ENCODE measurements at regions not wholly inside any gene's neighbourhood (a gene's known extent, or its start where the extent isn't known, plus 50 kb on each side); places are given as distances from the start of the nearest gene placed in this dataset.
"Not testable (repeated sequence)": the region's sequence is repeated elsewhere in the genome, so short reads cannot be mapped to it uniquely, and the experiment has no call there.

DNA sequence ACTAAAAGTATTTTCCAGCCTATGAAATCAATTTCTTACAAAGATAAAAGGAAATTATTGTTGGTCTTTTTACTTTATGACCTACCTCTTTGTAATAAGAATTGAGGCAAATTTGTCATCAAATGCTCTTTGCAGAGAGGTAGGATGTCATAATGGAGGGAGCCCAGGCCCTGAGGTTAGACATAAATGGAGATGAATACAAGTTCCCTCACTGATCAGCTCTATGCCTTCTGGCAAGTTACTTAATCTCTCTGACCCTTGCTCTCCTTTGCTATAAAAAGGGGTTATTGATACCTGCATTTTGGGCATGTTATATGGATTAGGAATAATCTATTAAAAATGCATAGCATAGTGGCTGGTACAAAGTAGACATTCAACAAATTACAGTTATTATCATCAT, 146.9 kb upstream of the KRR1 start:
- FAIRE-seq: no peak
- DNase-seq (ENCODE audit: insufficient read length, low spot score): no peak

DNA sequence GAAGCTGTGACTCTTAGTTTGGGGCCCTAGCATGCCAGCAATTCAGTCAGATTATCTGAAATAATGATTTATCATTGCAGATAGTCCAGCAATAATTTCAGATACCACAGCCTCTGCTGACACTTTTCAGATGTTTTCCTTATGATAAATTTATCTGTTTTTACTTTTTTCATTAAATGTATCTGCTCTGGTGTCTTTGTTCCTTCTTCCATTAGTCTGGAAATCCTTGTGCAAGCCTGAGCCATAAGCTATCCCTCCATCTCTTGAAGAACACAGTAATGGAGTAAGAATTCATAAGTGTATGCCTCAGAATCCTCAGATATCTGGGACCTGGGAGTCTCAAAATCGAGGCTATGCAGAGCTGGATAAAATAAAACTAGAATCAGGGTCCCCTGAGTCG, 146.4 kb upstream of the KRR1 start:
- no peak for FAIRE-seq
- no peak for DNase-seq (ENCODE audit: insufficient read length, low spot score)

DNA sequence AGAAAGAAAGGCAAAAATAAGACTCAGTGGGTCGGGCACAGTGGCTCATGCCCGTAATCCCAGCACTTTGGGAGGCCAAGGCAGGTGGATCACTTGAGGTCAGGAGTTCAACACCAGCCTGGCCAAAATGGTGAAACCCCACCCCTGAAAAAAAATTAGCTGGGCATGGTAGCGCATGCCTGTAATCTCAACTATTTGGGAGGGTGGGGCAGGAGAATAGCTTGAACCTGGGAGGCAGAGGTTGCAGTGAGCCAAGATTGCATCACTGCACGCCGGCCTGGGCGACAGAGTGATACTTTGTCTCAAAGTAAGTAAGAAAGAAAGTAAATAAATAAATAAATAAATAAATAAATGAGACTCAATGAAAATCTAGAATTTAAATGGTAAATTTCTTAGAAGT, 145.9 kb upstream of the KRR1 start:
- not testable (repeated sequence) for DNase-seq (ENCODE audit: insufficient read length, low spot score); FAIRE-seq

GRCh38 chr12:75656648-75657047, 145.2 kb upstream of the KRR1 start:
- peak; percentile 4 for FAIRE-seq

GRCh38 chr12:75656210-75656609, 144.8 kb upstream of the KRR1 start:
- no peak for DNase-seq (ENCODE audit: insufficient read length, low spot score)
- no peak for FAIRE-seq

More at GRCh38 chr12:75656648-75657047, 145.2 kb upstream of the KRR1 start:
- no peak for DNase-seq (ENCODE audit: insufficient read length, low spot score)

- FAIRE-seq (no peak), DNase-seq (ENCODE audit: insufficient read length, low spot score) (no peak)
These were observed 144.0 kb upstream of the KRR1 start for GRCh38 chr12:75655315-75655806.

DNA sequence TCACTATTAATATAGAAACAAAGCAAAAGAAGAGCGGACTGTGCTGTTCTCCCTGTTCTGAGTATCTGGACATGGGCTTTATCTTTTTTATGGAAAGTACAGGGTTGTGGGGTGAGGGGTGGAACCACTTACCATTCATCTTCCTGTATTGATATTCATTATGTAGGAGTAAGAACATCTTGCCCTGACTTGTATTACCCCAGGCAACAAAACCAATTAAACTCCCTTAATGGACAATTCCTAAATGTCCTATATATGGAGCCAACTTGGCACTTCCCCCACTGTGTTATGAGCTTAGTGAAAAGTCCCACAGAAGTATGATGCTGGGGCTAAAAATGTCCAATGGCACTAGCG, 139.9 kb upstream of the KRR1 start:
- no peak for DNase-seq (ENCODE audit: insufficient read length, low spot score)
- FAIRE-seq: no peak

- FAIRE-seq (no peak), DNase-seq (ENCODE audit: insufficient read length, low spot score) (no peak)
These were observed 139.4 kb upstream of the KRR1 start for GRCh38 chr12:75650595-75651341.

GRCh38 chr12:75650100-75650499, 138.7 kb upstream of the KRR1 start:
- no peak for FAIRE-seq

DNA sequence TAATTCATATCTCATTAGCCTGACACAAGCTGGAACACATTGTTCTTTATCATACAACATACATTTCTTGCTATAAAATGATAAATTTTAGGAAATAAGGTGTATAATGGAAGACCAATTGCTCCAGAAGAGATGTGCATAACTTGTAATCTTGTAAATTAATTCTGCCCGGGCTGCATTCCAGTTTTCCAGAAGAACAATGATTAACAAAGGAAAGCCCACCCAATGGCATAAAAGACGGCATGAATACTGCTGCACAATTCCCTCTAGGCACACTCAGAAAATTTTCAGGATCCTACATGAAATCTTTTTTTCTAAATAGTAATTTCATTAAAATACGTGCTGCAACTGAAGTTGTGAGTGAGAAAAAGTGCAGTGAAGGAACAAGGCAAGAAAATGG, 137.4 kb upstream of the KRR1 start:
- DNase-seq (ENCODE audit: insufficient read length, low spot score) (no peak), FAIRE-seq (no peak)

More at GRCh38 chr12:75650100-75650499, 138.7 kb upstream of the KRR1 start:
- no peak for DNase-seq (ENCODE audit: insufficient read length, low spot score)

DNA sequence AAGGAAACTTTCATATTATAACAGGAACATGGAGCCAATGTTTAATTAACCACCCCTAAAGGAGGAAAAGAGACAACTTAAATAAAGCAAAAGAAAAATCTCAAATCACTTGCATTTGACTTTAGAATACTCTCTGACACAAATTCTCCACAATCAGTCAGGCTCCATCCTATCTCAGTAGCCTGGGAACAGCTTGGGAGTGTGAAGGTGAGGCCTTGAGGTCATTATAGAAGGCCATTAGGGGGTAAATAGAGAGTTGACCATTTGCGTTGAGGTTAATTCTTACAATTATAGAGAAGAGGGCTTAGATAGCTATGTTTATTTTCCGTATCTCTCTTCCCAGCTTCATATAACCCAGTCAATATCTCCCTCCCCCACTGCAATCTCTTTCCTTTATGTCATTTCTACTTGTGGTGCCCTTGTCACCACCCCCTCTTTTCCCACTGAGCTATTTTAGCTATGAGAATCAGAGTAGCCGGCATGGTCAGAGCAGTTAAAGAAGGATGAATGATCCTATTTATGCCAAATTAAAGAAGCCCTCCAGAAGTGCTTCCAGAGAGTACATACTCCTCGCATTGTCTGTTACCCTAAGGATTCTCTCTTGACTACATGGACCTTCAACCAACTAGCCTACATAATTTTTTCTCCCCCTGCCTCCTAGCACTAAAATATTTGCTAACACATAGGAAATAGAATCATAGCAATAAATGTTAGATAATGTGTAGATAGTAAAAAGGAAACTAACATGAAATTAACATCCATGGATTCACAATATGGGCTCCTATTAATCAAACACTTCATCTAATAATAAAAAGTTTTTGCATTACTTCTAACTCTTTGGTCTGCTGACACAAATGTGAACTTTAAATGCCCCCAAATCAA, 135.2 kb upstream of the KRR1 start:
- DNase-seq (ENCODE audit: insufficient read length, low spot score) (no peak), FAIRE-seq (no peak)

DNA sequence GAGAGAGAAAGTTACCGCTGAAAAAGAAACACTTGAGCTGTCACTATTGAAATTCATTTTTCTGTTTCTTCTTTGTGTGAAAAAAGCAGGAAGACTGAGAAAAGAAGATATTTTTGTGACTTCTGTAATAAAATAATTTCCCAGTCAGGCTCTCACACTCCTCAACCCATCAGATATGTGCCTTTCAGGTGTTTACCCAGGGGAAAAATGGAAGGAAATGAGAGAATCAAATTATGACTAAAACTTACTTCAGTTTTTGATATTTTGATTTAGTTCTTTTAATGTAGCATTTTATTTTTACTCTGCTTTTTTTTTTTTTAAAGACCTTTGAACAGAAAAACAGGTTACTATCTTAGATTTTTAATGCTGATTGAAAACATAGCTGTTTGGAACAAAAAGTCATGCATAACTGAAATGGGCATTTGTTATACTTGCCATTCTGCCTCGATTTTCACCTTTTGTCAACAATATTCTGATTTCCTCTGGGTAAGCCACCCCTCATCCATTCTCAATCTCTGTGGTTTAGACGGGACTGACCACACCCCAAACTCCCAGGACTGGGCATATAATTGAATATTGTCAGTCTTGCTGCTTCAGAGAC, 133.2 kb upstream of the KRR1 start:
- DNase-seq (ENCODE audit: insufficient read length, low spot score): no peak
- FAIRE-seq: no peak

GRCh38 chr12:75643119-75643518, 131.7 kb upstream of the KRR1 start:
- FAIRE-seq; DNase-seq (ENCODE audit: insufficient read length, low spot score): not testable (repeated sequence)

- DNase-seq (ENCODE audit: insufficient read length, low spot score): no peak
- no peak for FAIRE-seq
These were observed 130.8 kb upstream of the KRR1 start for GRCh38 chr12:75642226-75642625.

- FAIRE-seq: peak; percentile 65
- peak; percentile 33 for DNase-seq (ENCODE audit: insufficient read length, low spot score)
These were observed 129.8 kb upstream of the KRR1 start for GRCh38 chr12:75641031-75641780.

DNA sequence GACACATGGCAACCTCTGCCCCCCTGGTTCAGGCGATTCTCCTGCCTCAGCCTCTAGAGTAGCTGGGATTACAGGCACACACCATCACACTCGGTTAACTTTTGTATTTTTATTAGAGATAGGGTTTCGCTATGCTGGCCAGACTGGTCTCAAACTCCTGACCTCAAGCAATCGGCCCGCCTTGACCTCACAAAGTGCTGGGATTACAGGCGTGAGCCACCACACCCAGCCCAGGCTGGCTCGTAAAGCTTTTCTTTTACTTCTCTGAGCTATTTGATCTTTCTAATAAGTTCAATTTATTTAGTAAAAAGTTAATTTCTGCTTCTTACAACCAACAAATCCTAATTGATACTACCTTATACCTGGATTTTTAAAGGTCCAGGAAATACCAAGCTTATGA, 127.4 kb upstream of the KRR1 start:
- no peak for DNase-seq (ENCODE audit: insufficient read length, low spot score)
- no peak for FAIRE-seq

DNA sequence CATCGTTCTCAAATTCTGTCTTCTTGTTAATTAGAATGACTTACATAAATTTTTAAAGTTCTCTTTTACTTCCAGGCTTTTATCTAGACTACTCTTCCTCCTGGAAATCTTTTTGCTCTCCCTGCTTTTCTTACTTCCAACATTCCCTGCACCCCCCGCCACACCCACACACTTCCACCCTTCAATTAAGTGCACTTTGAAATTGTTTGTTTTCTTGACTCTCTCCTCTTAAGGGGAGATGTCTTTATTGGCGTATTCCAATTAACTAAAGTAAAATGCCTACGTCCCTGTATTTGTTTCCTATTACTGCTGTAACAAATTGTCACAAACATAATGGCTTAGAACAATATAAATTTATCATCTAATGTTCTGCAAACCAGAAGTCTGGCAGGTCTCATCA, 125.2 kb upstream of the KRR1 start:
- FAIRE-seq: no peak

GRCh38 chr12:75635606-75636444, 124.4 kb upstream of the KRR1 start:
- peak; percentile 40 for DNase-seq (ENCODE audit: insufficient read length, low spot score)
- FAIRE-seq: no peak

More for the DNA sequence above, 125.2 kb upstream of the KRR1 start:
- DNase-seq (ENCODE audit: insufficient read length, low spot score): no peak

Measured in HTR-8/SVneo (cell line).